NT2/D1 (cell line): ENCODE measurements at regions not wholly inside any gene's neighbourhood (a gene's known extent, or its start where the extent isn't known, plus 50 kb on each side); places are given as distances from the start of the nearest gene placed in this dataset.
"Not testable (repeated sequence)": the region's sequence is repeated elsewhere in the genome, so short reads cannot be mapped to it uniquely, and the experiment has no call there.

Source experiments
- DNase-seq: peaks from one replicate; pipeline ENCODE4 v3.0.0-alpha.2; 2011; ENCODE audit warnings: low read depth, low spot score
- H3K27me3 ChIP-seq: 2 replicates; pipeline ENCODE4 v1.6.0; 2011; ENCODE audit warnings: mild to moderate bottlenecking; ENCODE audit not compliant: insufficient read length, insufficient read depth
- H3K36me3 ChIP-seq: 2 replicates; pipeline ENCODE4 v1.6.1; 2011; ENCODE audit warnings: mild to moderate bottlenecking, low read length, mixed read lengths; ENCODE audit not compliant: insufficient read depth, insufficient read length
- H3K4me1 ChIP-seq: 2 replicates; pipeline ENCODE4 v1.5.1; 2011; ENCODE audit not compliant: insufficient read depth, insufficient read length
- H3K4me3 ChIP-seq: 2 replicates; pipeline ENCODE4 v1.5.1; 2011; ENCODE audit warnings: low read depth; ENCODE audit not compliant: insufficient read length
- H3K9ac ChIP-seq: 2 replicates; pipeline ENCODE4 v1.6.0; 2011; ENCODE audit warnings: low read depth; ENCODE audit not compliant: insufficient read length
- H3K9me3 ChIP-seq: 2 replicates; pipeline ENCODE4 v1.5.1; 2011; ENCODE audit warnings: mild to moderate bottlenecking, low read length; ENCODE audit not compliant: insufficient read depth
- SUZ12 ChIP-seq: IDR thresholded peaks from 2 replicates; pipeline ENCODE4 v1.6.1; 2011; ENCODE audit not compliant: insufficient read length, insufficient read depth; ENCODE audit errors: extremely low read depth
- YY1 ChIP-seq: IDR thresholded peaks from 2 replicates; pipeline ENCODE4 v1.6.1; 2011; ENCODE audit not compliant: insufficient read length, insufficient read depth
- ZNF274 ChIP-seq: IDR thresholded peaks from 2 replicates; pipeline ENCODE4 v1.6.1; 2011; ENCODE audit warnings: mild to moderate bottlenecking, low read depth, low read length

DNA sequence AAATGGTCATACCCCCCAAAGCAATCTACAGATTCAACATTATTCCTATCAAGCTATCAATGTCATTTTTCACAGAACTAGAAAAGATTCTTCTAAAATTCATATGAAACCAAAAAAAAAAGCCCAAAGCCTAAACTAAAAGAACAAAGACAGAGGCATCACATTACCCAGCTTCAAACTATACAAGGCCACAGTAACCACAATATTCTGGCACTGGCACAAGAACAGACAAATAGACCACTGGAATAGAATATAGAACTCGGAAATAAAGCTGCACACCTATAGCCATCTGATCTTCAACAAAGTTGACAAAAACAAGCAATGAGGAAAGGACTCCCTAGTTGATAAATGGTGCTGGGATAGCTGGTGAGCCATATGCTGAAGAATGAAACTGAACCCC lies 89.2 kb upstream of the PCED1B start:
- Histone ChIP-seq H3K36me3 (no peaks in the 10 kb centered on the region), H3K4me1 (no peaks in the 10 kb centered on the region), H3K9ac (no peak overlapping the region), H3K27me3 (no peaks in the 10 kb centered on the region), H3K4me3 (no peak overlapping the region), H3K9me3 (peaks cover 27% of the 10 kb centered on the region)
- DNase-seq = no peak
- no peak for TF ChIP-seq SUZ12
- TF ChIP-seq ZNF274 = no peak
- no peak for TF ChIP-seq YY1

DNA sequence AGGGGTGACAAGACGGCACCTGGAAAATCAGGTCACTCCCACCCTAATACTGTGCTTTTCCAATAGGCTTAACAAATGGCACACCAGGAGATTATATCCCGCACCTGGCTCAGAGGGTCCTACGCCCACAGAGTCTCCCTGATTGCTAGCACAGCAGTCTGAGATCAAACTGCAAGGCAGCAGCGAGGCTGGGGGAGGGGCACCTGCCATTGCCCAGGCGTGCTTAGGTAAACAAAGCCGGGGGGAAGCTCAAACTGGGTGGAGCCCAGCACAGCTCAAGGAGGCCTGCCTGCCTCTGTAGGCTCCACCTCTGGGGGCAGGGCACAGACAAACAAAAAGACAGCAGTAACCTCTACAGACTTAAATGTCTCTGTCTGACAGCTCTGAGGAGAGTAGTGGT lies 87.4 kb upstream of the PCED1B start:
- DNase-seq, H3K4me1 ChIP-seq, H3K27me3 ChIP-seq, H3K36me3 ChIP-seq, H3K9ac ChIP-seq, H3K4me3 ChIP-seq: not testable (repeated sequence)
- peaks cover 27% of the 10 kb centered on the region for H3K9me3 ChIP-seq

GRCh38 chr12:46998811-46999368 lies 80.5 kb upstream of the PCED1B start:
- TF ChIP-seq ZNF274 = no peak
- TF ChIP-seq SUZ12 = no peak
- TF ChIP-seq YY1 = no peak
- H3K9ac ChIP-seq = no peak overlapping the region
- H3K4me1 ChIP-seq = no peaks in the 10 kb centered on the region
- H3K9me3 ChIP-seq = no peaks in the 10 kb centered on the region
- DNase-seq = no peak
- no peaks in the 10 kb centered on the region for H3K36me3 ChIP-seq
- H3K27me3 ChIP-seq = no peaks in the 10 kb centered on the region
- no peak overlapping the region for H3K4me3 ChIP-seq

DNA sequence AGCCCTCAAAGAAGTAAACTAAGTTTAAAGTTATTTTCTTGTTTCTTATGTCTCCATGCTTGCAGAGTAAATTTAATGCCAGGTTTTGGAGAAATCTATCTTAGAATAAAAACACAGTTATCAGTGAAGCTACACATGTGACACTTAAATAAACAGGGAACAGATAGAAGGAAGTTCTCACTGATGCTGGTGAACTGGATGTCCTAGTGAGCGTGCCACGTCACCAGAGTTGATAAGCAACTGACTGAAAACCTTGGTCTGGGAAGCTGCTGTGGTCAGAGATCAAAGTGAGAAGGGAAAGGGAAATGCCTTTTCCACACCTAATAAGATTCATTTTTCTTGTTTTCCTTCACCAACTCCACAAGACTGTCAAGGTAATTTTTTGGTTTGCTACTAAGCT lies 74.8 kb upstream of the PCED1B start:
- Histone ChIP-seq H3K36me3 (no peaks in the 10 kb centered on the region), H3K27me3 (no peaks in the 10 kb centered on the region), H3K9ac (no peak overlapping the region), H3K4me1 (no peaks in the 10 kb centered on the region), H3K9me3 (no peaks in the 10 kb centered on the region), H3K4me3 (no peak overlapping the region)
- TF ChIP-seq SUZ12 (no peak), YY1 (no peak), ZNF274 (no peak)
- DNase-seq = no peak

DNA sequence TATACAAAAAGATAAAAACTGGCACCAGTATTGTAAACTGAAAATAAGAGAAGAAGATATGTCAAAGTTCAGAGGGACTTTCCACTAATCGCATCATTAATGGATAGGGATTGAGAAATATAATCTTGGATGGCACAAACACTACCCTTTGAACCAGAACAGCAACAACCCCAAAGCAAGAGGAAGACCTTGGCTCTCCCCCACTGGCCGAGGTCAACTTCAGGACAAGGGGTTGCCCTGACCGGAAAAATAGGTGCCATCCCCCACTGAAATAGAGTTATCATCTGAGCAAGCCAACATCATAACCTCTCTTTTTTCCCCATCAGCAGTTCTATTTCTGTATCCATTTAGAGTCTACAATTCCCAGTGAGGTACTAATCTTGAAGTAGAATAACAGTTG lies 72.4 kb upstream of the PCED1B start:
- Histone ChIP-seq H3K9me3 (no peaks in the 10 kb centered on the region), H3K4me1 (no peaks in the 10 kb centered on the region), H3K27me3 (no peaks in the 10 kb centered on the region), H3K9ac (no peak overlapping the region), H3K4me3 (no peak overlapping the region), H3K36me3 (no peaks in the 10 kb centered on the region)
- TF ChIP-seq ZNF274 (no peak), YY1 (no peak), SUZ12 (no peak)
- no peak for DNase-seq

DNA sequence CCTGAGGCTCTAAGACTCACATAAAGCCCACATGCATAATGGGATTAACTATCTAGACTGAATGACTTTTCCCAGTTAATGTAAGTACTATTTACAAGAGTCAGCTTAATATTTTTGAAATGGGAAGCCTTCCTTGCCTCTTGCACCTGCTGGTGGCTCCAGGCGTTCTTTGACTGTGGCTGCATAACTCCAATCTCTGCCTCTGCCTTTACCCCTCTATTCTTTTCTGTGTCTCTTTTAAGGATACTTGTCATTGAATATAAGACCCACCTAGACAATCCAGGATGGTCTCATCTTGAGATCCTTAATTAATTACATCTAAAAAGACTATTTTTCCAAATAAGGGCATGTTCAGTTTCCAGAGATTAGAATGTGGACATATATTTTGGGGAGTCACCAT lies 66.9 kb upstream of the PCED1B start:
- DNase-seq = no peak
- no peak overlapping the region for H3K9ac ChIP-seq
- no peak overlapping the region for H3K4me3 ChIP-seq
- H3K27me3 ChIP-seq = no peaks in the 10 kb centered on the region
- H3K9me3 ChIP-seq = no peaks in the 10 kb centered on the region
- no peaks in the 10 kb centered on the region for H3K36me3 ChIP-seq
- no peak for TF ChIP-seq ZNF274
- TF ChIP-seq SUZ12 = no peak
- TF ChIP-seq YY1 = no peak
- H3K4me1 ChIP-seq = no peaks in the 10 kb centered on the region

DNA sequence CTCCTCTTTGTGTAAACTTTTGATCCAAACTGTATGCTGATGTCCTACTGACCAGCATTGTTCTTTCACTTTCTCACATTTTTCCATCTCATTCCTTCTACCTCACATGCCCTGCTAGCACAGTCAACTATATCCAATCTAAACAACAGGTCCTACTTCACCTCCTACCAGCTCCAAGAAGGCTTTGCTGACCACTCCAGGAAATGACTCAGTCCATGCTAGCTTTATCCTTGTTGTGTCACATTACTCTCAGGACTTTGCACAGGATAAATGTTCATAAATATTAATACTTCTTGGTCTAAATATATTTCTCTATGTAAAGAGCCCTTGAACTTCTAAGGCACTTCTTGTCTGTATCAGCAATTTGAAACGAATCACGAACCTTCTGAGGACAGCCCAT lies 64.9 kb upstream of the PCED1B start:
- Histone ChIP-seq H3K4me1 (no peaks in the 10 kb centered on the region), H3K27me3 (no peaks in the 10 kb centered on the region), H3K9me3 (no peaks in the 10 kb centered on the region), H3K4me3 (no peak overlapping the region), H3K36me3 (no peaks in the 10 kb centered on the region), H3K9ac (no peak overlapping the region)
- no peak for TF ChIP-seq YY1
- no peak for TF ChIP-seq ZNF274
- no peak for TF ChIP-seq SUZ12
- DNase-seq = no peak

GRCh38 chr12:47015381-47015780 lies 64.0 kb upstream of the PCED1B start:
- Histone ChIP-seq H3K9ac (no peak overlapping the region), H3K9me3 (no peaks in the 10 kb centered on the region), H3K4me1 (no peaks in the 10 kb centered on the region), H3K27me3 (no peaks in the 10 kb centered on the region), H3K36me3 (no peaks in the 10 kb centered on the region), H3K4me3 (no peak overlapping the region)
- TF ChIP-seq ZNF274 (no peak), YY1 (no peak), SUZ12 (no peak)
- DNase-seq = no peak
